Tibial artery (tissue), 4 donors: ENCODE measurements at regions not wholly inside any gene's neighbourhood (a gene's known extent, or its start where the extent isn't known, plus 50 kb on each side); places are given as distances from the start of the nearest gene placed in this dataset.

ENCODE experiments used
- DNase-seq, 2 donors: peaks; one replicate each; pipeline ENCODE4 v3.0.0-alpha.2; 2019
- H3K27ac ChIP-seq, 2 donors: fragments of 200-600 bp; sonication (generic) in 1 of 2; 1 replicate in 1 of 2; 2 replicates in 1 of 2; pipeline ENCODE4 v1.5.1; 2018 to 2019; ENCODE audit warnings: mild to moderate bottlenecking in 1 of 2
- H3K27me3 ChIP-seq, 2 donors: fragments of 200-600 bp; sonication (generic) in 1 of 2; one replicate each; pipeline versions ENCODE4 v1.5.1 to v1.6.0; 2016 to 2019
- H3K36me3 ChIP-seq, 3 donors: fragments of 200-600 bp; sonication (generic) in 2 of 3; one replicate each; pipeline ENCODE4 v1.5.1; 2016 to 2019; ENCODE audit warnings: mild to moderate bottlenecking in 2 of 3
- H3K4me1 ChIP-seq, 4 donors: fragments of 200-600 bp; sonication (generic) in 2 of 4; 1 replicate in 3 of 4; 2 replicates in 1 of 4; pipeline ENCODE4 v1.5.1; 2016 to 2019
- H3K4me3 ChIP-seq, 2 donors: fragments of 200-600 bp; sonication (generic) in 1 of 2; 1 replicate in 1 of 2; 2 replicates in 1 of 2; pipeline ENCODE4 v1.5.1; 2018 to 2019; ENCODE audit warnings: mild to moderate bottlenecking in 2 of 2
- H3K9me3 ChIP-seq, 3 donors: fragments of 200-600 bp; sonication (generic) in 1 of 3; one replicate each; pipeline ENCODE4 v1.5.1; 2016 to 2019
- intact Hi-C: fragments of 100-400 bp; cut with DNase I; formaldehyde crosslinking; loops from one replicate; pipeline ENCODE4 v1.15.0; 2023; ENCODE audit warnings: low total_unique reads
- TF ChIP-seq, protein P1 (sequence below), 2 experiments: fragments of 200-600 bp in 1 of 2; fragments of 450-650 bp in 1 of 2; IDR thresholded peaks; one replicate each; pipeline ENCODE4 v1.5.1; 2017 to 2019; ENCODE audit warnings: antibody characterized with exemption in 2 of 2, mild to moderate bottlenecking in 1 of 2, moderate library complexity in 1 of 2

DNA sequence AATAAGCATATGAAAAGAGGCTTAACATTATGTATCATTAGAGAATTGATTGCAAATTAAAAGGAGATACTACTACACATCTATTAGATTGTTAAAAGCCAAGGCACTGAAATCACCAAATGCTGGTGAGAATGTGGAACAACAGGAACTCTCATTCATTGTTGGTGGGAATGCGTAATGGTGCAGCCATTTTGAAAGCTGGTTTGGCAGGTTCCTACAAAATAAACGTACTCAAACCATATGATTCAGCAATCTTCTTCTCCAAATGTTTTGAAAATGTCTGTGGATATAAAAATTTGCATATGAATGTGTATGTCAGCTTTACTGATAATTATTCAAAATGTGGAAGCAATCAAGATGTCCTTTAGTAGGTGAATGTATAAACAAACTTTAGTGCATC is 176.4 kb upstream of the PLET1 start:
- intact Hi-C loops: no loop called here
- H3K9me3 ChIP-seq: peaks cover 4 to 20% (median 8%) of the 10 kb centered on the region in 3 donors

DNA sequence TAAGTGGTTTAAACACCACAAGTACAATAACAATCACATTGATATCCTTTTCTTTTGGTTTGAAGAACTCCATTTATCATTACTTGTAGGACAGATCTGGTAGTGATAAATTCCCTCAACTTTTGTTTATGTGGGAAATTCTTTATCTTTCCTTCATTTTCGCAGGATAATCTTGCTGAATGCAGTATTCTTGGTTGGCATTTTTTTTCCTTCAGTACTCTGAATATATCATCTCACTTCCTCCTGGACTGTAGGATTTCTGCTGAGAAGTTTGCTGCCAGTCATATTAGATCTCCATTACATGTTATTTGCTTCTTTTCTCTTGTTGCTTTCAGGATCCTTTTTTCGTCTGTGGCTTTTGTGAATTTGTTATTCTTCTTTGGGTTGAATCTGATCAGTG is 179.0 kb upstream of the PLET1 start:
- TF ChIP-seq, protein P1, sequence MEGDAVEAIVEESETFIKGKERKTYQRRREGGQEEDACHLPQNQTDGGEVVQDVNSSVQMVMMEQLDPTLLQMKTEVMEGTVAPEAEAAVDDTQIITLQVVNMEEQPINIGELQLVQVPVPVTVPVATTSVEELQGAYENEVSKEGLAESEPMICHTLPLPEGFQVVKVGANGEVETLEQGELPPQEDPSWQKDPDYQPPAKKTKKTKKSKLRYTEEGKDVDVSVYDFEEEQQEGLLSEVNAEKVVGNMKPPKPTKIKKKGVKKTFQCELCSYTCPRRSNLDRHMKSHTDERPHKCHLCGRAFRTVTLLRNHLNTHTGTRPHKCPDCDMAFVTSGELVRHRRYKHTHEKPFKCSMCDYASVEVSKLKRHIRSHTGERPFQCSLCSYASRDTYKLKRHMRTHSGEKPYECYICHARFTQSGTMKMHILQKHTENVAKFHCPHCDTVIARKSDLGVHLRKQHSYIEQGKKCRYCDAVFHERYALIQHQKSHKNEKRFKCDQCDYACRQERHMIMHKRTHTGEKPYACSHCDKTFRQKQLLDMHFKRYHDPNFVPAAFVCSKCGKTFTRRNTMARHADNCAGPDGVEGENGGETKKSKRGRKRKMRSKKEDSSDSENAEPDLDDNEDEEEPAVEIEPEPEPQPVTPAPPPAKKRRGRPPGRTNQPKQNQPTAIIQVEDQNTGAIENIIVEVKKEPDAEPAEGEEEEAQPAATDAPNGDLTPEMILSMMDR (IDR thresholded peaks at IDR 0.05): no peak
- H3K27ac ChIP-seq: no peak overlapping the region
- H3K4me3 ChIP-seq: no peak overlapping the region
- no peak for DNase-seq
- peaks cover 4 to 23% (median 8%) of the 10 kb centered on the region in 3 donors for H3K9me3 ChIP-seq
- intact Hi-C loops: no loop called here
- no peaks in the 10 kb centered on the region for H3K27me3 ChIP-seq
- H3K4me1 ChIP-seq: no peaks in the 10 kb centered on the region
- H3K36me3 ChIP-seq: no peaks in the 10 kb centered on the region

More for the DNA sequence above, 176.4 kb upstream of the PLET1 start:
- H3K36me3 ChIP-seq: no peaks in the 10 kb centered on the region
- no peak for DNase-seq
- H3K4me1 ChIP-seq: no peaks in the 10 kb centered on the region
- H3K27ac ChIP-seq: no peak overlapping the region
- H3K4me3 ChIP-seq: no peak overlapping the region
- TF ChIP-seq, protein P1 (IDR thresholded peaks at IDR 0.05): no peak
- no peaks in the 10 kb centered on the region for H3K27me3 ChIP-seq

DNA sequence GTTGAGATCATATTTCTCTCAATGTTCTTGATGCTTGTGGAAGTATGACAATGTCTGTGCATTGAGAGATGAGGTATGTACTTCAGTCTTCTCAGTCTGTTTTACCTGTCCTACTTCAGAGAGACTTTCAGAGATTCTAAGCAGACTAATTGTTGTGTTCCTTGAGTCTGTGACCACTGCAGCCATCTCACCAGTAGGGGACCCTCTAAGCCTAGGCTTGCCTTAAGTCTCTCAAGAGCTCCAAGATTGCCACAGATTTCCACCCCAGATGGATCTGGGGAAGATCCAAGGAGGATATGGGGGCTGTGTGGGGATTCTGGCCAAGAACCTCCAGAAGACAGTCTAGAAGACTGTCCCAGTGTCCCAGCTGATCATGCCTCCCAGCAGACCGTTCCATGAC is 179.9 kb upstream of the PLET1 start:
- H3K4me1 ChIP-seq: no peaks in the 10 kb centered on the region
- no peak overlapping the region for H3K4me3 ChIP-seq
- TF ChIP-seq, protein P1 (IDR thresholded peaks at IDR 0.05): no peak
- H3K9me3 ChIP-seq: peaks cover 4 to 32% (median 8%) of the 10 kb centered on the region in 3 donors
- H3K27me3 ChIP-seq: no peaks in the 10 kb centered on the region
- no peaks in the 10 kb centered on the region for H3K36me3 ChIP-seq
- intact Hi-C loops: no loop called here
- DNase-seq: no peak
- no peak overlapping the region for H3K27ac ChIP-seq

DNA sequence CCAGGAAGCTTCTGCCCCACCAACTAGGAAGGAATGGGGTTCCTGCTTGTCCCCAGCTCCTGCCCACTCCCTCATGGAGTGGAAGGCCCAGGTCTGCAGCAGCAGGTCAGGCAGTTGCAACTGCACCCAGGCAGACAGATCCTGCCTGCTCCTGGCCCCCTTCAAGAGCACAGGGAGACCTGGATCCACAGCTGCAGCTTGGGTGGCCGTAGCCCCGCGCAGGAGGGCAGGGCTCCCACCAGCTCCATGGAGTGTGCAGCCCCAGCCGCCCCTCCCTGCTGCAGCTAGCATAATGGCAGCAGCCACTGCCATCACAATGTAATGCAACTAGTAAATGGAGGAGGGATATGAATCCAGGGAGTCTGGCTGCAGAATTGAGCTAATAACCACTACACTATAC is 187.5 kb upstream of the PLET1 start:
- Histone ChIP-seq H3K4me1 (no peaks in the 10 kb centered on the region), H3K9me3 (peaks cover 0 to 13% (median 0%) of the 10 kb centered on the region in 3 donors)
- intact Hi-C loops: no loop called here

DNA sequence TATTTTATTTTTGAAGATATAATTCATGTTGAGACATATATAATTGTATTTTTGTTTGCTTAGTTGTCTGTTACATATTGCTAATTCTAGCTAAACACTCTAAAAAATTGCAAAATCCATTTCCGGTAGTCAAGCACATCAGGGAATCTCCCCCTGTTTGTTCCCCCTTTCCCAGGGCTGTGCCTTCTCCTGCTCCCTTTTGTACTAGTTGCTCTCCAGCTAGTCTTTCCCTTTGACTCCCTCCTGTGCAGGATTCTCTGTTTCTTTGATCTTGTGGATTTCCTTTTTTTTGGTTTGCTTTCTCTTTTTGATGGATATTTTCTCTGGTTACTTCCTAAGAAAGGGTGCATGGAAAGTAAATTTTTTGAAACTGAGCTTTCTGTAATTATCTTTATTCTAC is 188.1 kb upstream of the PLET1 start:
- no peak overlapping the region for H3K4me3 ChIP-seq
- intact Hi-C loops: no loop called here

More for the DNA sequence above, 187.5 kb upstream of the PLET1 start:
- Histone ChIP-seq H3K27me3 (no peaks in the 10 kb centered on the region), H3K4me3 (no peak overlapping the region), H3K27ac (no peak overlapping the region), H3K36me3 (no peaks in the 10 kb centered on the region)
- no peak for DNase-seq
- TF ChIP-seq, protein P1 (IDR thresholded peaks at IDR 0.05): no peak

More for the DNA sequence above, 188.1 kb upstream of the PLET1 start:
- H3K36me3 ChIP-seq: no peaks in the 10 kb centered on the region
- H3K27ac ChIP-seq: no peak overlapping the region
- H3K4me1 ChIP-seq: no peaks in the 10 kb centered on the region
- TF ChIP-seq, protein P1 (IDR thresholded peaks at IDR 0.05): no peak
- peaks cover 0 to 13% (median 0%) of the 10 kb centered on the region in 3 donors for H3K9me3 ChIP-seq
- no peaks in the 10 kb centered on the region for H3K27me3 ChIP-seq
- no peak for DNase-seq
